GM18867 (cell line): ENCODE measurements at regions not wholly inside any gene's neighbourhood (a gene's known extent, or its start where the extent isn't known, plus 50 kb on each side); places are given as distances from the start of the nearest gene placed in this dataset.

Experiments
- ATAC-seq: cut with Tn5 transposase; IDR thresholded peaks from one replicate; pipeline ENCODE4 v1.9.1; 2021; ENCODE audit warnings: mild to moderate bottlenecking, moderate library complexity; ENCODE audit not compliant: unreplicated experiment

GRCh38 chr13:58151452-58151851, 519.9 kb downstream of the PCDH17 start:
- ATAC-seq = no peak

- no peak for ATAC-seq
These were observed 529.4 kb downstream of the PCDH17 start for GRCh38 chr13:58160980-58161379.

GRCh38 chr13:58165617-58166016, 534.1 kb downstream of the PCDH17 start:
- ATAC-seq = no peak

GRCh38 chr13:58181111-58181510, 549.6 kb downstream of the PCDH17 start:
- ATAC-seq = no peak

- no peak for ATAC-seq
These were observed 556.3 kb downstream of the PCDH17 start for GRCh38 chr13:58187881-58188280.

GRCh38 chr13:58190577-58190976, 559.0 kb downstream of the PCDH17 start:
- ATAC-seq = no peak

- ATAC-seq = no peak
These were observed 560.2 kb downstream of the PCDH17 start for GRCh38 chr13:58191754-58192153.

GRCh38 chr13:58202099-58202498, 570.6 kb downstream of the PCDH17 start:
- no peak for ATAC-seq

GRCh38 chr13:58207501-58207900, 576.0 kb downstream of the PCDH17 start:
- no peak for ATAC-seq

GRCh38 chr13:58235454-58235853, 603.9 kb downstream of the PCDH17 start:
- ATAC-seq = no peak

- no peak for ATAC-seq
These were observed 607.6 kb downstream of the PCDH17 start for GRCh38 chr13:58238972-58239773.

- no peak for ATAC-seq
These were observed 608.3 kb downstream of the PCDH17 start for GRCh38 chr13:58239774-58240268.

GRCh38 chr13:58247080-58247479, 615.5 kb downstream of the PCDH17 start:
- no peak for ATAC-seq

GRCh38 chr13:58254943-58255342, 623.4 kb downstream of the PCDH17 start:
- ATAC-seq = no peak

- no peak for ATAC-seq
These were observed 634.7 kb downstream of the PCDH17 start for GRCh38 chr13:58266271-58266670.

GRCh38 chr13:58298556-58299135, 667.1 kb downstream of the PCDH17 start:
- no peak for ATAC-seq

- ATAC-seq = no peak
These were observed 668.7 kb downstream of the PCDH17 start for GRCh38 chr13:58300224-58300623.

- ATAC-seq = no peak
These were observed 669.6 kb downstream of the PCDH17 start for GRCh38 chr13:58300974-58301681.

GRCh38 chr13:58302349-58302748, 670.8 kb downstream of the PCDH17 start:
- ATAC-seq = no peak

GRCh38 chr13:58306062-58306461, 674.5 kb downstream of the PCDH17 start:
- no peak for ATAC-seq

GRCh38 chr13:58313219-58313618, 681.7 kb downstream of the PCDH17 start:
- no peak for ATAC-seq
